OCI-LY3 (cell line): ENCODE measurements at regions not wholly inside any gene's neighbourhood (a gene's known extent, or its start where the extent isn't known, plus 50 kb on each side); places are given as distances from the start of the nearest gene placed in this dataset.

Source experiments
- EZH2phosphoT487 ChIP-seq: fragments of 200-600 bp; shearing (Covaris generic); IDR thresholded peaks from 2 replicates; pipeline ENCODE4 v1.6.1; 2018; ENCODE audit warnings: antibody characterized with exemption, mixed run types, low read depth
- TF ChIP-seq, protein P1 (sequence below): fragments of 200-600, 300-600 bp; sonication (generic); IDR thresholded peaks from 2 replicates; pipeline ENCODE4 v1.5.1; 2014; ENCODE audit warnings: antibody characterized with exemption, low read length, low read depth

- TF ChIP-seq, protein P1, sequence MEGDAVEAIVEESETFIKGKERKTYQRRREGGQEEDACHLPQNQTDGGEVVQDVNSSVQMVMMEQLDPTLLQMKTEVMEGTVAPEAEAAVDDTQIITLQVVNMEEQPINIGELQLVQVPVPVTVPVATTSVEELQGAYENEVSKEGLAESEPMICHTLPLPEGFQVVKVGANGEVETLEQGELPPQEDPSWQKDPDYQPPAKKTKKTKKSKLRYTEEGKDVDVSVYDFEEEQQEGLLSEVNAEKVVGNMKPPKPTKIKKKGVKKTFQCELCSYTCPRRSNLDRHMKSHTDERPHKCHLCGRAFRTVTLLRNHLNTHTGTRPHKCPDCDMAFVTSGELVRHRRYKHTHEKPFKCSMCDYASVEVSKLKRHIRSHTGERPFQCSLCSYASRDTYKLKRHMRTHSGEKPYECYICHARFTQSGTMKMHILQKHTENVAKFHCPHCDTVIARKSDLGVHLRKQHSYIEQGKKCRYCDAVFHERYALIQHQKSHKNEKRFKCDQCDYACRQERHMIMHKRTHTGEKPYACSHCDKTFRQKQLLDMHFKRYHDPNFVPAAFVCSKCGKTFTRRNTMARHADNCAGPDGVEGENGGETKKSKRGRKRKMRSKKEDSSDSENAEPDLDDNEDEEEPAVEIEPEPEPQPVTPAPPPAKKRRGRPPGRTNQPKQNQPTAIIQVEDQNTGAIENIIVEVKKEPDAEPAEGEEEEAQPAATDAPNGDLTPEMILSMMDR, result no peak
- no peak for TF ChIP-seq EZH2phosphoT487
Measured at GRCh38 chr12:66960006-66960405, 281.1 kb upstream of the GRIP1 start.
